ENCODE measurements at regions not wholly inside any gene's neighbourhood (a gene's known extent, or its start where the extent isn't known, plus 50 kb on each side); places are given as distances from the start of the nearest gene placed in this dataset.

DNA sequence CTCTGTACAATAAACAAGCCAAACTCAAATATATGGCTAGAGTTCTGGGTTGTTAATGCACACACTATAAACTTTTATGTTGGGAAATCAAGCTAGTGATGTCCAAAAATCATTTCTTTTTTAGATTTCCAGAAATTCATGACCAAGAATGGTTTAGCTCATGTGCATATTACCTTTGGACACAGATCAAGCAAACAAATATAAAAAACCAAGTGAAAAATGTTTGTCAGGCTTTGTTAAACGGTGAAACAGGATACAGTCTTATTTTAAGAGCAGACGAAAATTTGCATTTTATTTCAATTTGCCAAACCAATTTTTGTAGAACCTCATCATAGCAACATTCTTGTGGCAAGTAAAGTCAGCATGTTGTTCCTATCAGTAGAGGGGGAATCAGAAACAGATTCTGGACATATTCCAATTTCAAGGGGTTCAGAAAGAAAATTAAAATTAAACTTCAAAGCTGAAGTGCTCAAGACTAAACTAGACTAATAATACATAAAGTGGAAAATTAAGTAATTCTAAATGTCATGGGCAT, 413.6 kb downstream of the TRIML1 start:
- H3K27ac ChIP-seq = no peak overlapping the region
- no peak overlapping the region for H3K4me3 ChIP-seq (IDR thresholded peaks at IDR 0.05; ENCODE audit: insufficient read depth, low read depth, low read length)
- no peaks in the 10 kb centered on the region for H4K20me1 ChIP-seq (ENCODE audit: insufficient read depth)
- H3K9ac ChIP-seq = no peak overlapping the region
- no peaks in the 10 kb centered on the region for H3K79me2 ChIP-seq (ENCODE audit: insufficient read depth, low read depth)
- no peak overlapping the region for H3K4me2 ChIP-seq
- no peaks in the 10 kb centered on the region for H3K4me1 ChIP-seq (ENCODE audit: low read depth, poor library complexity, severe bottlenecking)
- H3K27me3 ChIP-seq (ENCODE audit: insufficient read depth, low read depth) = no peaks in the 10 kb centered on the region
- no peaks in the 10 kb centered on the region for H3K36me3 ChIP-seq (ENCODE audit: insufficient read depth)
- no peak for TF ChIP-seq CTCF (conservative IDR thresholded peaks at IDR 0.05; ENCODE audit: low read depth, low read length)
- no peak overlapping the region for H2AFZ ChIP-seq (ENCODE audit: low read depth)

DNA sequence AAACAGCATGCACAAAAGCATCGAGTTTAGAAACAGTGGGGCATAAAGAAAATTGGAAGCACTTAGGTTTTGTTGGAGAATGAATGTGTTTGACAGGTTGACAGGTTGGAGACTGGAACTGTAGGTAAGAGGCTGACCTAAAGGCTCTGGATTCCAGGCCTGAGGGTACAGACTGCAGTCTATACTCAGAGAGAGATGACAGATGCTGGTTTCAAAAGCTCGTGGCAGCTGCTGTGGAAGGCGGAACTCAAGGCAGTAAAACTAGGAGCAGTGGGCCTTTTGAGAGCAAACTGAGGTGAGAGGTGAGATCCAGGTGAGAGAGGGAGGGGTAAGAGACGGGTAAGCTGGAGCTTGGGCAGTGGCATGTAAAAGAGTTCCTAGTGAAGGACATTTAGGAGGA, 415.2 kb downstream of the TRIML1 start:
- no peak overlapping the region for H2AFZ ChIP-seq (ENCODE audit: low read depth)
- TF ChIP-seq CTCF (conservative IDR thresholded peaks at IDR 0.05; ENCODE audit: low read depth, low read length) = no peak
- no peaks in the 10 kb centered on the region for H3K79me2 ChIP-seq (ENCODE audit: insufficient read depth, low read depth)
- H3K9ac ChIP-seq = no peak overlapping the region
- H3K27me3 ChIP-seq (ENCODE audit: insufficient read depth, low read depth) = no peaks in the 10 kb centered on the region
- no peaks in the 10 kb centered on the region for H3K36me3 ChIP-seq (ENCODE audit: insufficient read depth)
- H3K4me1 ChIP-seq (ENCODE audit: low read depth, poor library complexity, severe bottlenecking) = no peaks in the 10 kb centered on the region
- H3K27ac ChIP-seq = no peak overlapping the region
- no peaks in the 10 kb centered on the region for H4K20me1 ChIP-seq (ENCODE audit: insufficient read depth)
- H3K4me2 ChIP-seq = no peak overlapping the region
- H3K4me3 ChIP-seq (IDR thresholded peaks at IDR 0.05; ENCODE audit: insufficient read depth, low read depth, low read length) = no peak overlapping the region

- Histone ChIP-seq H3K27me3 (ENCODE audit: insufficient read depth, low read depth) (no peaks in the 10 kb centered on the region), H3K27ac (no peak overlapping the region), H3K9ac (no peak overlapping the region), H3K4me3 (IDR thresholded peaks at IDR 0.05; ENCODE audit: insufficient read depth, low read depth, low read length) (no peak overlapping the region), H2AFZ (ENCODE audit: low read depth) (no peak overlapping the region), H4K20me1 (ENCODE audit: insufficient read depth) (no peaks in the 10 kb centered on the region), H3K36me3 (ENCODE audit: insufficient read depth) (no peaks in the 10 kb centered on the region), H3K4me2 (no peak overlapping the region), H3K79me2 (ENCODE audit: insufficient read depth, low read depth) (no peaks in the 10 kb centered on the region), H3K4me1 (ENCODE audit: low read depth, poor library complexity, severe bottlenecking) (no peaks in the 10 kb centered on the region)
- TF ChIP-seq CTCF (conservative IDR thresholded peaks at IDR 0.05; ENCODE audit: low read depth, low read length) = no peak
These were observed 433.9 kb downstream of the TRIML1 start for GRCh38 chr4:188573104-188573503.

- no peak for TF ChIP-seq CTCF (conservative IDR thresholded peaks at IDR 0.05; ENCODE audit: low read depth, low read length)
- H3K36me3 ChIP-seq (ENCODE audit: insufficient read depth) = no peaks in the 10 kb centered on the region
- no peaks in the 10 kb centered on the region for H4K20me1 ChIP-seq (ENCODE audit: insufficient read depth)
- no peak overlapping the region for H3K27ac ChIP-seq
- no peak overlapping the region for H2AFZ ChIP-seq (ENCODE audit: low read depth)
- H3K79me2 ChIP-seq (ENCODE audit: insufficient read depth, low read depth) = no peaks in the 10 kb centered on the region
- H3K9ac ChIP-seq = no peak overlapping the region
- H3K4me1 ChIP-seq (ENCODE audit: low read depth, poor library complexity, severe bottlenecking) = no peaks in the 10 kb centered on the region
- H3K4me2 ChIP-seq = no peak overlapping the region
- no peaks in the 10 kb centered on the region for H3K27me3 ChIP-seq (ENCODE audit: insufficient read depth, low read depth)
- no peak overlapping the region for H3K4me3 ChIP-seq (IDR thresholded peaks at IDR 0.05; ENCODE audit: insufficient read depth, low read depth, low read length)
These were observed 439.4 kb downstream of the TRIML1 start for GRCh38 chr4:188578657-188579056.
